GM12878 (cell line): ENCODE measurements at regions not wholly inside any gene's neighbourhood (a gene's known extent, or its start where the extent isn't known, plus 50 kb on each side); places are given as distances from the start of the nearest gene placed in this dataset.

Experiments
- BHLHE40 ChIP-seq, 2 experiments: fragments of 450-650 bp in 1 of 2; IDR thresholded peaks; 2 replicates each; pipeline ENCODE4 v1.6.1; 2011 to 2017; ENCODE audit warnings: low read depth in 2 of 2, borderline replicate concordance in 1 of 2, improper control_type of control experiment in 1 of 2, low read length in 1 of 2, mild to moderate bottlenecking in 1 of 2
- BMI1 ChIP-seq: fragments of 450-650 bp; IDR thresholded peaks from 2 replicates; pipeline ENCODE4 v1.6.1; 2016; ENCODE audit warnings: mild to moderate bottlenecking, moderate library complexity, borderline replicate concordance
- CHD1 ChIP-seq: IDR thresholded peaks from 2 replicates; pipeline ENCODE4 v1.6.1; 2012; ENCODE audit warnings: low read depth, low read length, improper control_type of control experiment
- EGR1 ChIP-seq, 2 experiments: IDR thresholded peaks; 1 replicate in 1 of 2; 2 replicates in 1 of 2; pipeline ENCODE4 v1.6.1; 2011 to 2012; ENCODE audit warnings: low read depth in 2 of 2, low read length in 2 of 2, borderline replicate concordance in 1 of 2, mild to moderate bottlenecking in 1 of 2, moderate library complexity in 1 of 2
- FOS ChIP-seq: IDR thresholded peaks from 3 replicates; pipeline ENCODE4 v1.6.1; 2011; ENCODE audit warnings: borderline replicate concordance; ENCODE audit not compliant: insufficient read length; ENCODE audit errors: extremely low read depth
- GATAD2B ChIP-seq: fragments of 450-650 bp; conservative IDR thresholded peaks from 2 replicates; pipeline ENCODE4 v1.6.1; 2017; ENCODE audit warnings: low read depth, mild to moderate bottlenecking, moderate library complexity
- IKZF2 ChIP-seq, 2 experiments: fragments of 450-650 bp; IDR thresholded peaks; 2 replicates each; pipeline ENCODE4 v1.6.1; 2017; ENCODE audit warnings: mild to moderate bottlenecking in 2 of 2, moderate library complexity in 2 of 2
- IRF4 ChIP-seq: IDR thresholded peaks from 2 replicates; pipeline ENCODE4 v1.6.1; 2011; ENCODE audit warnings: low read depth, low read length
- MTA2 ChIP-seq: fragments of 450-650 bp; IDR thresholded peaks from 2 replicates; pipeline ENCODE4 v1.6.1; 2016; ENCODE audit warnings: low read depth, mild to moderate bottlenecking, moderate library complexity
- POLR2AphosphoS2 ChIP-seq: IDR thresholded peaks from 2 replicates; pipeline ENCODE4 v1.6.1; 2011; ENCODE audit warnings: low read depth, mild to moderate bottlenecking, low read length, improper control_type of control experiment, moderate library complexity
- RELA ChIP-seq: fragments of 450-650 bp; IDR thresholded peaks from 2 replicates; pipeline ENCODE4 v1.8.0; 2014; ENCODE audit warnings: borderline replicate concordance; ENCODE audit not compliant: partially characterized antibody
- RUNX3 ChIP-seq: IDR thresholded peaks from 2 replicates; pipeline ENCODE4 v1.6.1; 2012; ENCODE audit warnings: low read length, inconsistent platforms
- WRNIP1 ChIP-seq: IDR thresholded peaks from 2 replicates; pipeline ENCODE4 v1.6.1; 2011; ENCODE audit warnings: low read depth, low read length, improper control_type of control experiment, borderline replicate concordance
- ZNF24 ChIP-seq: fragments of 450-650 bp; IDR thresholded peaks from 2 replicates; pipeline ENCODE4 v1.6.1; 2017; ENCODE audit warnings: antibody characterized with exemption, mild to moderate bottlenecking
- TF ChIP-seq, protein P1 (sequence below): fragments of 450-650 bp; IDR thresholded peaks from 2 replicates; pipeline ENCODE4 v1.6.1; 2017; ENCODE audit warnings: antibody characterized with exemption, mild to moderate bottlenecking, moderate library complexity
- TF ChIP-seq, protein P2 (sequence below): IDR thresholded peaks from 2 replicates; pipeline ENCODE4 v1.6.1; 2012; ENCODE audit warnings: improper control_type of control experiment, low read depth, low read length; ENCODE audit not compliant: insufficient replicate concordance
- TF ChIP-seq, protein P3 (sequence below): fragments of 450-650 bp; IDR thresholded peaks from 2 replicates; pipeline ENCODE4 v1.6.1; 2017; ENCODE audit warnings: mild to moderate bottlenecking, low read depth, inconsistent platforms; ENCODE audit not compliant: poor library complexity, severe bottlenecking
- TF ChIP-seq, protein P4 (sequence below): fragments of 450-650 bp; IDR thresholded peaks from 2 replicates; pipeline ENCODE4 v1.6.1; 2017; ENCODE audit warnings: mild to moderate bottlenecking

DNA sequence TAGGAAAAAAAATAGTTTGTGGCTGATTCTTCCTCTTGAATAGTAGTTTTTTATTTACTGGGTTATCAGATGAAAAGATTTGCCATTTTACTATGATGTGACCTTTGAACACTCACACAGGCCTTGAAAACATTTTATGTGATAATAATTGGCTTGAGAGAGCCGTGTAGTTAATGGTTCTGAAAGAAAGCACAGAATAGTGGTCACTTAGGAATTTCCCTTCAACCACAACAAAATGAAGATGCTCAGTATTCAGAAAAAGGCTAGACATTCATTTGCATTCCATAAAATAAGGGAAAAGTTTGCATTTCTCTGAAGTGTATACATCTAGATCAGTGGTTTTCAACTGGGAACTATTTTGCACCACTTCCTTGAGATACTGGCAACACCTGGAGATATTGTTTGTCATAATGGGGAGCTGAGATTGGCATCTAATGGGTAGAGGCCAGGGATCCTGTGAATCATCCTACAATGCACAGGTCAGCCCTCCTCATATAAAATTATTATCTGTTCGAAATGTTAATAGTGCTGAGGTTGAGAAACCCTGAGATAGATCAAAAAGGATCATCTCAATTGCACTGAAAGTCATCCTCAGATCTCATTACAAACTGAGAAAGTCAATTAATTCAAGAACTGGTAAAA lies 446.4 kb upstream of the CCNG1 start (continued):
- TF ChIP-seq, protein P1, sequence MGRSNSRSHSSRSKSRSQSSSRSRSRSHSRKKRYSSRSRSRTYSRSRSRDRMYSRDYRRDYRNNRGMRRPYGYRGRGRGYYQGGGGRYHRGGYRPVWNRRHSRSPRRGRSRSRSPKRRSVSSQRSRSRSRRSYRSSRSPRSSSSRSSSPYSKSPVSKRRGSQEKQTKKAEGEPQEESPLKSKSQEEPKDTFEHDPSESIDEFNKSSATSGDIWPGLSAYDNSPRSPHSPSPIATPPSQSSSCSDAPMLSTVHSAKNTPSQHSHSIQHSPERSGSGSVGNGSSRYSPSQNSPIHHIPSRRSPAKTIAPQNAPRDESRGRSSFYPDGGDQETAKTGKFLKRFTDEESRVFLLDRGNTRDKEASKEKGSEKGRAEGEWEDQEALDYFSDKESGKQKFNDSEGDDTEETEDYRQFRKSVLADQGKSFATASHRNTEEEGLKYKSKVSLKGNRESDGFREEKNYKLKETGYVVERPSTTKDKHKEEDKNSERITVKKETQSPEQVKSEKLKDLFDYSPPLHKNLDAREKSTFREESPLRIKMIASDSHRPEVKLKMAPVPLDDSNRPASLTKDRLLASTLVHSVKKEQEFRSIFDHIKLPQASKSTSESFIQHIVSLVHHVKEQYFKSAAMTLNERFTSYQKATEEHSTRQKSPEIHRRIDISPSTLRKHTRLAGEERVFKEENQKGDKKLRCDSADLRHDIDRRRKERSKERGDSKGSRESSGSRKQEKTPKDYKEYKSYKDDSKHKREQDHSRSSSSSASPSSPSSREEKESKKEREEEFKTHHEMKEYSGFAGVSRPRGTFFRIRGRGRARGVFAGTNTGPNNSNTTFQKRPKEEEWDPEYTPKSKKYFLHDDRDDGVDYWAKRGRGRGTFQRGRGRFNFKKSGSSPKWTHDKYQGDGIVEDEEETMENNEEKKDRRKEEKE = no peak
- no peak for TF ChIP-seq IRF4
- TF ChIP-seq, protein P2, sequence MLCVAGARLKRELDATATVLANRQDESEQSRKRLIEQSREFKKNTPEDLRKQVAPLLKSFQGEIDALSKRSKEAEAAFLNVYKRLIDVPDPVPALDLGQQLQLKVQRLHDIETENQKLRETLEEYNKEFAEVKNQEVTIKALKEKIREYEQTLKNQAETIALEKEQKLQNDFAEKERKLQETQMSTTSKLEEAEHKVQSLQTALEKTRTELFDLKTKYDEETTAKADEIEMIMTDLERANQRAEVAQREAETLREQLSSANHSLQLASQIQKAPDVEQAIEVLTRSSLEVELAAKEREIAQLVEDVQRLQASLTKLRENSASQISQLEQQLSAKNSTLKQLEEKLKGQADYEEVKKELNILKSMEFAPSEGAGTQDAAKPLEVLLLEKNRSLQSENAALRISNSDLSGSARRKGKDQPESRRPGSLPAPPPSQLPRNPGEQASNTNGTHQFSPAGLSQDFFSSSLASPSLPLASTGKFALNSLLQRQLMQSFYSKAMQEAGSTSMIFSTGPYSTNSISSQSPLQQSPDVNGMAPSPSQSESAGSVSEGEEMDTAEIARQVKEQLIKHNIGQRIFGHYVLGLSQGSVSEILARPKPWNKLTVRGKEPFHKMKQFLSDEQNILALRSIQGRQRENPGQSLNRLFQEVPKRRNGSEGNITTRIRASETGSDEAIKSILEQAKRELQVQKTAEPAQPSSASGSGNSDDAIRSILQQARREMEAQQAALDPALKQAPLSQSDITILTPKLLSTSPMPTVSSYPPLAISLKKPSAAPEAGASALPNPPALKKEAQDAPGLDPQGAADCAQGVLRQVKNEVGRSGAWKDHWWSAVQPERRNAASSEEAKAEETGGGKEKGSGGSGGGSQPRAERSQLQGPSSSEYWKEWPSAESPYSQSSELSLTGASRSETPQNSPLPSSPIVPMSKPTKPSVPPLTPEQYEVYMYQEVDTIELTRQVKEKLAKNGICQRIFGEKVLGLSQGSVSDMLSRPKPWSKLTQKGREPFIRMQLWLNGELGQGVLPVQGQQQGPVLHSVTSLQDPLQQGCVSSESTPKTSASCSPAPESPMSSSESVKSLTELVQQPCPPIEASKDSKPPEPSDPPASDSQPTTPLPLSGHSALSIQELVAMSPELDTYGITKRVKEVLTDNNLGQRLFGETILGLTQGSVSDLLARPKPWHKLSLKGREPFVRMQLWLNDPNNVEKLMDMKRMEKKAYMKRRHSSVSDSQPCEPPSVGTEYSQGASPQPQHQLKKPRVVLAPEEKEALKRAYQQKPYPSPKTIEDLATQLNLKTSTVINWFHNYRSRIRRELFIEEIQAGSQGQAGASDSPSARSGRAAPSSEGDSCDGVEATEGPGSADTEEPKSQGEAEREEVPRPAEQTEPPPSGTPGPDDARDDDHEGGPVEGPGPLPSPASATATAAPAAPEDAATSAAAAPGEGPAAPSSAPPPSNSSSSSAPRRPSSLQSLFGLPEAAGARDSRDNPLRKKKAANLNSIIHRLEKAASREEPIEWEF = peak; percentile 64
- TF ChIP-seq CHD1 = no peak
- TF ChIP-seq, protein P3, sequence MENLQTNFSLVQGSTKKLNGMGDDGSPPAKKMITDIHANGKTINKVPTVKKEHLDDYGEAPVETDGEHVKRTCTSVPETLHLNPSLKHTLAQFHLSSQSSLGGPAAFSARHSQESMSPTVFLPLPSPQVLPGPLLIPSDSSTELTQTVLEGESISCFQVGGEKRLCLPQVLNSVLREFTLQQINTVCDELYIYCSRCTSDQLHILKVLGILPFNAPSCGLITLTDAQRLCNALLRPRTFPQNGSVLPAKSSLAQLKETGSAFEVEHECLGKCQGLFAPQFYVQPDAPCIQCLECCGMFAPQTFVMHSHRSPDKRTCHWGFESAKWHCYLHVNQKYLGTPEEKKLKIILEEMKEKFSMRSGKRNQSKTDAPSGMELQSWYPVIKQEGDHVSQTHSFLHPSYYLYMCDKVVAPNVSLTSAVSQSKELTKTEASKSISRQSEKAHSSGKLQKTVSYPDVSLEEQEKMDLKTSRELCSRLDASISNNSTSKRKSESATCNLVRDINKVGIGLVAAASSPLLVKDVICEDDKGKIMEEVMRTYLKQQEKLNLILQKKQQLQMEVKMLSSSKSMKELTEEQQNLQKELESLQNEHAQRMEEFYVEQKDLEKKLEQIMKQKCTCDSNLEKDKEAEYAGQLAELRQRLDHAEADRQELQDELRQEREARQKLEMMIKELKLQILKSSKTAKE = peak; percentile 93
- no peak for TF ChIP-seq FOS
- peak; percentile 88 for TF ChIP-seq RELA
- peak; percentile 58; the same call in 1 of the 2 replicates for TF ChIP-seq BMI1
- peak; percentile 58; the same call in 1 of the 2 replicates for TF ChIP-seq ZNF24
- peak; percentile 88 for TF ChIP-seq IKZF2 (IDR thresholded peaks at IDR 0.05)
- peak; percentile 60; the same call in 1 of the 2 replicates for TF ChIP-seq GATAD2B
- peak; percentile 50 to 56; a peak in 3 of 4 replicates for TF ChIP-seq BHLHE40 (IDR thresholded peaks at IDR 0.05; ENCODE audit: borderline replicate concordance in 1 of 2, low read depth in 2 of 2, low read length in 1 of 2)
- peak; percentile 99 for TF ChIP-seq MTA2
- peak; percentile 89 for TF ChIP-seq RUNX3
- no peak for TF ChIP-seq WRNIP1
- TF ChIP-seq, protein P4, sequence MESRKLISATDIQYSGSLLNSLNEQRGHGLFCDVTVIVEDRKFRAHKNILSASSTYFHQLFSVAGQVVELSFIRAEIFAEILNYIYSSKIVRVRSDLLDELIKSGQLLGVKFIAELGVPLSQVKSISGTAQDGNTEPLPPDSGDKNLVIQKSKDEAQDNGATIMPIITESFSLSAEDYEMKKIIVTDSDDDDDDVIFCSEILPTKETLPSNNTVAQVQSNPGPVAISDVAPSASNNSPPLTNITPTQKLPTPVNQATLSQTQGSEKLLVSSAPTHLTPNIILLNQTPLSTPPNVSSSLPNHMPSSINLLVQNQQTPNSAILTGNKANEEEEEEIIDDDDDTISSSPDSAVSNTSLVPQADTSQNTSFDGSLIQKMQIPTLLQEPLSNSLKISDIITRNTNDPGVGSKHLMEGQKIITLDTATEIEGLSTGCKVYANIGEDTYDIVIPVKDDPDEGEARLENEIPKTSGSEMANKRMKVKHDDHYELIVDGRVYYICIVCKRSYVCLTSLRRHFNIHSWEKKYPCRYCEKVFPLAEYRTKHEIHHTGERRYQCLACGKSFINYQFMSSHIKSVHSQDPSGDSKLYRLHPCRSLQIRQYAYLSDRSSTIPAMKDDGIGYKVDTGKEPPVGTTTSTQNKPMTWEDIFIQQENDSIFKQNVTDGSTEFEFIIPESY = no peak
- TF ChIP-seq EGR1 (IDR thresholded peaks at IDR 0.05; ENCODE audit: borderline replicate concordance in 1 of 2, low read depth in 2 of 2, low read length in 2 of 2) = no peak
- no peak for TF ChIP-seq POLR2AphosphoS2
